IMR-90 (cell line): ENCODE measurements at regions not wholly inside any gene's neighbourhood (a gene's known extent, or its start where the extent isn't known, plus 50 kb on each side); places are given as distances from the start of the nearest gene placed in this dataset.

Experiments
- ATAC-seq: fragments of 200-7000 bp; cut with Tn5 transposase; 2 replicates; pipeline ENCODE4 v1.9.1; 2020; ENCODE audit warnings: low read depth, mild to moderate bottlenecking, moderate library complexity
- BruUV-seq: library from RNA; stranded (reverse); fragments of 400-500 nt; replicated peaks from 2 replicates; lab custom pipeline; 2021; lab: Mats Ljungman, UMichigan
- CTCF ChIA-PET: fragments of 300-600 bp; formaldehyde crosslinking; extraction: SDS; loops from one replicate; lab custom pipeline; 2021; ENCODE audit warnings: antibody characterized with exemption; lab: Yijun Ruan, JAX
- POLR2A ChIA-PET: fragments of 300-600 bp; sonication (Branson Sonifier 250); formaldehyde crosslinking; loops from one replicate; lab custom pipeline; 2022; ENCODE audit warnings: antibody characterized with exemption; ENCODE audit not compliant: unreplicated experiment; lab: Charles Lee
- DNase-seq: peaks from one replicate; pipeline ENCODE4 v3.0.0; 2013
- H2AFZ ChIP-seq: replicated peaks from 2 replicates; pipeline ENCODE3; 2013; ENCODE audit warnings: low read length, mild to moderate bottlenecking; ENCODE audit not compliant: poor library complexity
- H2AK5ac ChIP-seq: 2 replicates; pipeline ENCODE4 v1.6.1; 2013; ENCODE audit warnings: low read depth, low read length, inconsistent platforms
- H2AK9ac ChIP-seq: replicated peaks from 2 replicates; pipeline ENCODE3; 2013; ENCODE audit warnings: mild to moderate bottlenecking, low read depth, low read length, moderate library complexity; ENCODE audit not compliant: poor library complexity
- H2BK120ac ChIP-seq: 2 replicates; pipeline ENCODE4 v1.6.1; 2013; ENCODE audit warnings: low read depth, low read length, inconsistent platforms
- H2BK15ac ChIP-seq: 3 replicates; pipeline ENCODE4 v1.6.1; 2013; ENCODE audit warnings: low read depth, low read length, inconsistent platforms
- H2BK20ac ChIP-seq: 2 replicates; pipeline ENCODE4 v1.6.1; 2013; ENCODE audit warnings: low read depth, mild to moderate bottlenecking, inconsistent platforms, low read length, moderate library complexity
- H2BK5ac ChIP-seq: 2 replicates; pipeline ENCODE4 v1.6.1; 2013; ENCODE audit warnings: mild to moderate bottlenecking, low read depth, low read length, inconsistent platforms; ENCODE audit not compliant: poor library complexity, severe bottlenecking
- H3K14ac ChIP-seq: replicated peaks from 2 replicates; pipeline ENCODE4 v1.6.1; 2013; ENCODE audit warnings: low read depth, low read length, inconsistent platforms
- H3K18ac ChIP-seq: 2 replicates; pipeline ENCODE4 v1.6.1; 2013; ENCODE audit warnings: low read depth, low read length, control low read depth
- H3K23ac ChIP-seq: 2 replicates; pipeline ENCODE4 v1.6.1; 2013; ENCODE audit warnings: low read depth, low read length, inconsistent platforms
- H3K27ac ChIP-seq: 2 replicates; pipeline ENCODE4 v1.5.1; 2013; ENCODE audit warnings: mild to moderate bottlenecking, control low read depth, low read length; ENCODE audit not compliant: insufficient read depth
- H3K27me3 ChIP-seq: 2 replicates; pipeline ENCODE4 v1.6.1; 2013; ENCODE audit warnings: low read length; ENCODE audit not compliant: control insufficient read depth, insufficient read depth
- H3K36me3 ChIP-seq: 2 replicates; pipeline ENCODE4 v1.6.1; 2013; ENCODE audit warnings: low read length, mixed read lengths; ENCODE audit not compliant: control insufficient read depth, insufficient read depth
- H3K4ac ChIP-seq: 2 replicates; pipeline ENCODE4 v1.6.1; 2013; ENCODE audit warnings: low read depth, low read length, inconsistent platforms
- H3K4me1 ChIP-seq: 2 replicates; pipeline ENCODE4 v1.6.1; 2013; ENCODE audit warnings: low read length, mixed read lengths; ENCODE audit not compliant: control insufficient read depth, insufficient read depth
- H3K4me2 ChIP-seq: 2 replicates; pipeline ENCODE4 v1.6.1; 2013; ENCODE audit warnings: low read depth, mild to moderate bottlenecking, control low read depth, low read length, moderate library complexity
- H3K4me3 ChIP-seq: 2 replicates; pipeline ENCODE4 v1.5.1; 2013; ENCODE audit warnings: low read depth, mild to moderate bottlenecking, control low read depth, low read length, moderate library complexity; ENCODE audit not compliant: insufficient read depth
- H3K56ac ChIP-seq: 2 replicates; pipeline ENCODE4 v1.6.1; 2013; ENCODE audit warnings: low read length, inconsistent platforms; ENCODE audit not compliant: insufficient read depth; ENCODE audit errors: extremely low read depth
- H3K79me1 ChIP-seq, 2 experiments: 2 replicates each; pipeline ENCODE4 v1.6.1; 2013; ENCODE audit warnings: low read length in 2 of 2, inconsistent platforms in 1 of 2, low read depth in 1 of 2
- H3K9ac ChIP-seq: 2 replicates; pipeline ENCODE4 v1.6.1; 2013; ENCODE audit warnings: low read depth, low read length, control low read depth
- H3K9me1 ChIP-seq: 2 replicates; pipeline ENCODE4 v1.6.1; 2013; ENCODE audit warnings: low read length, inconsistent platforms; ENCODE audit not compliant: insufficient read depth
- H3K9me3 ChIP-seq: 2 replicates; pipeline ENCODE4 v1.6.1; 2013; ENCODE audit warnings: low read length; ENCODE audit not compliant: control insufficient read depth, insufficient read depth
- H4K20me1 ChIP-seq: 2 replicates; pipeline ENCODE4 v1.6.1; 2013; ENCODE audit warnings: low read length, inconsistent platforms; ENCODE audit not compliant: insufficient read depth
- H4K5ac ChIP-seq: 2 replicates; pipeline ENCODE4 v1.6.1; 2013; ENCODE audit warnings: mild to moderate bottlenecking, low read depth, low read length, control low read depth
- H4K8ac ChIP-seq, 2 experiments: 2 replicates each; pipeline ENCODE4 v1.6.1; 2013; ENCODE audit warnings: low read depth in 2 of 2, low read length in 2 of 2, control low read depth in 1 of 2, inconsistent platforms in 1 of 2
- H4K91ac ChIP-seq: 2 replicates; pipeline ENCODE4 v1.6.1; 2013; ENCODE audit warnings: low read depth, low read length, inconsistent platforms; ENCODE audit not compliant: insufficient read depth
- BHLHE40 ChIP-seq: fragments of 150-350 bp; IDR thresholded peaks from 2 replicates; pipeline ENCODE4 v1.6.1; 2016; ENCODE audit warnings: mild to moderate bottlenecking, low read depth, low read length
- CEBPB ChIP-seq: IDR thresholded peaks from 2 replicates; pipeline ENCODE4 v1.6.1; 2012; ENCODE audit warnings: low read depth, low read length, improper control_type of control experiment
- CHD1 ChIP-seq: IDR thresholded peaks from 2 replicates; pipeline ENCODE4 v1.6.1; 2012; ENCODE audit warnings: low read depth, low read length, improper control_type of control experiment
- ELK1 ChIP-seq: fragments of 150-350 bp; IDR thresholded peaks from 2 replicates; pipeline ENCODE4 v1.6.1; 2016; ENCODE audit warnings: low read depth, mild to moderate bottlenecking, low read length, moderate library complexity, borderline replicate concordance
- FOS ChIP-seq: fragments of 150-350 bp; IDR thresholded peaks from 2 replicates; pipeline ENCODE4 v1.6.1; 2016; ENCODE audit warnings: low read depth, low read length
- MAFK ChIP-seq: IDR thresholded peaks from 2 replicates; pipeline ENCODE4 v1.6.1; 2012; ENCODE audit warnings: low read depth, low read length, improper control_type of control experiment
- MAZ ChIP-seq: IDR thresholded peaks from 2 replicates; pipeline ENCODE4 v1.6.1; 2012; ENCODE audit warnings: low read depth, mild to moderate bottlenecking, low read length, improper control_type of control experiment, moderate library complexity, borderline replicate concordance
- MXI1 ChIP-seq: IDR thresholded peaks from 2 replicates; pipeline ENCODE4 v1.6.1; 2012; ENCODE audit warnings: low read depth, mild to moderate bottlenecking, low read length, moderate library complexity, borderline replicate concordance
- NFE2L2 ChIP-seq: fragments of 150-350 bp; IDR thresholded peaks from 2 replicates; pipeline ENCODE4 v1.6.1; 2016; ENCODE audit warnings: low read depth, mild to moderate bottlenecking, low read length
- POLR2A ChIP-seq: IDR thresholded peaks from 2 replicates; pipeline ENCODE4 v1.6.1; 2012; ENCODE audit warnings: mild to moderate bottlenecking, low read depth, low read length
- RAD21 ChIP-seq: IDR thresholded peaks from 2 replicates; pipeline ENCODE4 v1.6.1; 2012; ENCODE audit warnings: low read length, improper control_type of control experiment
- RCOR1 ChIP-seq: IDR thresholded peaks from 2 replicates; pipeline ENCODE4 v1.6.1; 2012; ENCODE audit warnings: mild to moderate bottlenecking, low read length, improper control_type of control experiment; ENCODE audit not compliant: insufficient replicate concordance
- RFX5 ChIP-seq: IDR thresholded peaks from 2 replicates; pipeline ENCODE4 v1.8.0; 2012; ENCODE audit warnings: low read depth, mild to moderate bottlenecking, low read length, moderate library complexity
- SMC3 ChIP-seq: fragments of 150-350 bp; IDR thresholded peaks from 2 replicates; pipeline ENCODE4 v1.6.1; 2016; ENCODE audit warnings: low read depth, mild to moderate bottlenecking, antibody characterized with exemption, low read length, moderate library complexity
- USF2 ChIP-seq: fragments of 150-350 bp; IDR thresholded peaks from 2 replicates; pipeline ENCODE4 v1.6.1; 2017; ENCODE audit warnings: mild to moderate bottlenecking, antibody characterized with exemption, low read length, low read depth
- WGBS, 2 experiments: methylation state at CpG; one replicate each; pipeline versions ENCODE4 v1.1.5 to v1.1.7; 2013; ENCODE audit warnings: missing lambda C conversion rate in 2 of 2; ENCODE audit not compliant: insufficient read length in 1 of 2; ENCODE audit errors: extremely low coverage in 2 of 2; 5-methylcytosine and 5-hydroxymethylcytosine counted together
- dilution Hi-C: fragments of 300-500 bp; cut with HindIII; formaldehyde crosslinking; loops from one replicate; pipeline ENCODE4 v1.14.3; 2018; ENCODE audit warnings: low sequenced_read_pairs; ENCODE audit not compliant: unreplicated experiment
- in situ Hi-C: fragments of 300-500 bp; cut with MboI; formaldehyde crosslinking; loops from 3 replicates; pipeline ENCODE4 v1.14.3; 2019; ENCODE audit warnings: low sequenced_read_pairs, inconsistent platforms, mixed read lengths
- intact Hi-C: fragments of 100-400 bp; cut with micrococcal nuclease; formaldehyde crosslinking; loops from 2 replicates; pipeline ENCODE4 v1.10.0; 2022
- TF ChIP-seq, protein P1 (sequence below): conservative IDR thresholded peaks from 2 replicates; pipeline ENCODE4 v1.5.1; 2012; ENCODE audit warnings: mild to moderate bottlenecking, low read depth, low read length, improper control_type of control experiment

GRCh38 chr22:27380855-27381254, 420.7 kb downstream of the MN1 start:
- no peaks in the 10 kb centered on the region for H3K4me1 ChIP-seq
- no CpG with 5 or more reads among the region's 16 CpGs for WGBS, 2 experiments
- dilution Hi-C loops (no loop called here), in situ Hi-C loops (no loop called here), intact Hi-C loops (no loop called here)
- DNase-seq (no peak), ATAC-seq (no peak)
- H2AFZ ChIP-seq = no peak overlapping the region
- H4K91ac ChIP-seq = no peak overlapping the region
- no peak overlapping the region for H2AK9ac ChIP-seq
- no peaks in the 10 kb centered on the region for H3K9me3 ChIP-seq
- H3K27me3 ChIP-seq = peaks cover 64% of the 10 kb centered on the region
- H3K79me1 ChIP-seq = no peaks in the 10 kb centered on the region
- H4K8ac ChIP-seq = no peak overlapping the region
- no peak overlapping the region for H3K4me3 ChIP-seq
- H2BK5ac ChIP-seq = no peak overlapping the region
- no peak overlapping the region for H3K23ac ChIP-seq
- ChIA-PET CTCF (no interaction called here), POLR2A (no interaction called here)
- no peak overlapping the region for H3K27ac ChIP-seq
- H3K9ac ChIP-seq = no peak overlapping the region
- no TSS peak for BruUV-seq
- H3K9me1 ChIP-seq = no peaks in the 10 kb centered on the region
- H3K56ac ChIP-seq = no peak overlapping the region
- no peak overlapping the region for H3K18ac ChIP-seq
- H4K20me1 ChIP-seq = no peaks in the 10 kb centered on the region
- H4K5ac ChIP-seq = no peak overlapping the region
- H2BK20ac ChIP-seq = no peak overlapping the region
- no peak overlapping the region for H2BK15ac ChIP-seq
- no peak overlapping the region for H2BK120ac ChIP-seq
- H2AK5ac ChIP-seq = no peak overlapping the region
- H3K4ac ChIP-seq = no peak overlapping the region
- TF ChIP-seq, protein P1, sequence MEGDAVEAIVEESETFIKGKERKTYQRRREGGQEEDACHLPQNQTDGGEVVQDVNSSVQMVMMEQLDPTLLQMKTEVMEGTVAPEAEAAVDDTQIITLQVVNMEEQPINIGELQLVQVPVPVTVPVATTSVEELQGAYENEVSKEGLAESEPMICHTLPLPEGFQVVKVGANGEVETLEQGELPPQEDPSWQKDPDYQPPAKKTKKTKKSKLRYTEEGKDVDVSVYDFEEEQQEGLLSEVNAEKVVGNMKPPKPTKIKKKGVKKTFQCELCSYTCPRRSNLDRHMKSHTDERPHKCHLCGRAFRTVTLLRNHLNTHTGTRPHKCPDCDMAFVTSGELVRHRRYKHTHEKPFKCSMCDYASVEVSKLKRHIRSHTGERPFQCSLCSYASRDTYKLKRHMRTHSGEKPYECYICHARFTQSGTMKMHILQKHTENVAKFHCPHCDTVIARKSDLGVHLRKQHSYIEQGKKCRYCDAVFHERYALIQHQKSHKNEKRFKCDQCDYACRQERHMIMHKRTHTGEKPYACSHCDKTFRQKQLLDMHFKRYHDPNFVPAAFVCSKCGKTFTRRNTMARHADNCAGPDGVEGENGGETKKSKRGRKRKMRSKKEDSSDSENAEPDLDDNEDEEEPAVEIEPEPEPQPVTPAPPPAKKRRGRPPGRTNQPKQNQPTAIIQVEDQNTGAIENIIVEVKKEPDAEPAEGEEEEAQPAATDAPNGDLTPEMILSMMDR = no peak
- no peak for TF ChIP-seq MAZ
- TF ChIP-seq MAFK = no peak
- TF ChIP-seq POLR2A = no peak
- TF ChIP-seq NFE2L2 = no peak
- TF ChIP-seq MXI1 = no peak
- no peak for TF ChIP-seq CEBPB
- no peak for TF ChIP-seq RFX5
- TF ChIP-seq FOS = no peak
- TF ChIP-seq CHD1 = no peak
- TF ChIP-seq RAD21 = no peak
- no peak for TF ChIP-seq USF2
- no peak for TF ChIP-seq BHLHE40
- TF ChIP-seq RCOR1 = no peak
- TF ChIP-seq ELK1 = no peak
- no peak for TF ChIP-seq SMC3
- H3K14ac ChIP-seq = no peak overlapping the region
- H3K4me2 ChIP-seq = no peak overlapping the region
- no peaks in the 10 kb centered on the region for H3K36me3 ChIP-seq
